Pulmonary artery endothelial cell (primary cell): ENCODE measurements at regions not wholly inside any gene's neighbourhood (a gene's known extent, or its start where the extent isn't known, plus 50 kb on each side); places are given as distances from the start of the nearest gene placed in this dataset.

Source experiments
- DNase-seq: peaks from one replicate; pipeline ENCODE4 v3.0.0-alpha.2; 2011; ENCODE audit warnings: low read depth, low spot score

GRCh38 chr18:46320928-46321711, 216.9 kb downstream of the HAUS1 start:
- no peak for DNase-seq

GRCh38 chr18:46321955-46322354, 217.8 kb downstream of the HAUS1 start:
- no peak for DNase-seq

- no peak for DNase-seq
Measured at GRCh38 chr18:46322411-46322891, 218.3 kb downstream of the HAUS1 start.

- no peak for DNase-seq
Measured at GRCh38 chr18:46322941-46323340, 218.8 kb downstream of the HAUS1 start.

GRCh38 chr18:46324087-46324955, 220.1 kb downstream of the HAUS1 start:
- no peak for DNase-seq

- no peak for DNase-seq
Measured at GRCh38 chr18:46325895-46326294, 221.7 kb downstream of the HAUS1 start.

- DNase-seq: no peak
Measured at GRCh38 chr18:46329736-46330246, 225.6 kb downstream of the HAUS1 start.

- no peak for DNase-seq
Measured at GRCh38 chr18:46331316-46331715, 227.1 kb downstream of the HAUS1 start.

- no peak for DNase-seq
Measured at GRCh38 chr18:46332286-46332801, 228.2 kb downstream of the HAUS1 start.

GRCh38 chr18:46332921-46333341, 228.7 kb downstream of the HAUS1 start:
- DNase-seq: no peak

GRCh38 chr18:46333431-46334135, 229.4 kb downstream of the HAUS1 start:
- DNase-seq: no peak

GRCh38 chr18:46334868-46335281, 230.7 kb downstream of the HAUS1 start:
- DNase-seq: no peak

- DNase-seq: no peak
Measured at GRCh38 chr18:46335534-46336101, 231.4 kb downstream of the HAUS1 start.

GRCh38 chr18:46336278-46337111, 232.3 kb downstream of the HAUS1 start:
- DNase-seq: no peak

GRCh38 chr18:46337271-46337670, 233.1 kb downstream of the HAUS1 start:
- no peak for DNase-seq

- no peak for DNase-seq
Measured at GRCh38 chr18:46338205-46338604, 234.0 kb downstream of the HAUS1 start.

GRCh38 chr18:46338766-46339165, 234.6 kb downstream of the HAUS1 start:
- no peak for DNase-seq

GRCh38 chr18:46340716-46341115, 236.5 kb downstream of the HAUS1 start:
- DNase-seq: no peak

- no peak for DNase-seq
Measured at GRCh38 chr18:46341986-46342525, 237.9 kb downstream of the HAUS1 start.

GRCh38 chr18:46343456-46343855, 239.3 kb downstream of the HAUS1 start:
- no peak for DNase-seq
